SK-N-SH (cell line): ENCODE measurements at regions not wholly inside any gene's neighbourhood (a gene's known extent, or its start where the extent isn't known, plus 50 kb on each side); places are given as distances from the start of the nearest gene placed in this dataset.

ENCODE experiments used
- CTCF ChIP-seq: fragments of 200-600 bp; sonication (generic); IDR thresholded peaks from 2 replicates; pipeline ENCODE4 v1.6.1; 2017; ENCODE audit warnings: antibody characterized with exemption, mild to moderate bottlenecking, moderate library complexity
- GABPA ChIP-seq: IDR thresholded peaks from 2 replicates; pipeline ENCODE4 v1.4.0; 2012; ENCODE audit warnings: low read depth, mild to moderate bottlenecking
- NRF1 ChIP-seq: IDR thresholded peaks from 2 replicates; pipeline ENCODE4 v1.6.1; 2012; ENCODE audit warnings: low read depth, mild to moderate bottlenecking, low read length
- POLR2AphosphoS5 ChIP-seq: IDR thresholded peaks from 2 replicates; pipeline ENCODE4 v1.6.1; 2012; ENCODE audit warnings: low read depth, low read length
- RCOR1 ChIP-seq: fragments of 150-350 bp; IDR thresholded peaks from 2 replicates; pipeline ENCODE4 v1.6.1; 2017; ENCODE audit warnings: antibody characterized with exemption, low read length
- RFX5 ChIP-seq: IDR thresholded peaks from 2 replicates; pipeline ENCODE4 v1.6.1; 2012; ENCODE audit warnings: mild to moderate bottlenecking, improper control_type of control experiment, low read length
- USF2 ChIP-seq: fragments of 150-350 bp; IDR thresholded peaks from 2 replicates; pipeline ENCODE4 v1.6.1; 2017; ENCODE audit warnings: antibody characterized with exemption, low read length, low read depth, borderline replicate concordance

- no peak for TF ChIP-seq USF2
- no peak for TF ChIP-seq CTCF
- no peak for TF ChIP-seq RCOR1
- no peak for TF ChIP-seq RFX5
- no peak for TF ChIP-seq GABPA
- no peak for TF ChIP-seq POLR2AphosphoS5
- TF ChIP-seq NRF1: no peak
These were observed 605.6 kb downstream of the QKI start for GRCh38 chr6:164020142-164020541.
